ENCODE measurements at regions not wholly inside any gene's neighbourhood (a gene's known extent, or its start where the extent isn't known, plus 50 kb on each side); places are given as distances from the start of the nearest gene placed in this dataset.
"Not testable (repeated sequence)": the region's sequence is repeated elsewhere in the genome, so short reads cannot be mapped to it uniquely, and the experiment has no call there.

DNA sequence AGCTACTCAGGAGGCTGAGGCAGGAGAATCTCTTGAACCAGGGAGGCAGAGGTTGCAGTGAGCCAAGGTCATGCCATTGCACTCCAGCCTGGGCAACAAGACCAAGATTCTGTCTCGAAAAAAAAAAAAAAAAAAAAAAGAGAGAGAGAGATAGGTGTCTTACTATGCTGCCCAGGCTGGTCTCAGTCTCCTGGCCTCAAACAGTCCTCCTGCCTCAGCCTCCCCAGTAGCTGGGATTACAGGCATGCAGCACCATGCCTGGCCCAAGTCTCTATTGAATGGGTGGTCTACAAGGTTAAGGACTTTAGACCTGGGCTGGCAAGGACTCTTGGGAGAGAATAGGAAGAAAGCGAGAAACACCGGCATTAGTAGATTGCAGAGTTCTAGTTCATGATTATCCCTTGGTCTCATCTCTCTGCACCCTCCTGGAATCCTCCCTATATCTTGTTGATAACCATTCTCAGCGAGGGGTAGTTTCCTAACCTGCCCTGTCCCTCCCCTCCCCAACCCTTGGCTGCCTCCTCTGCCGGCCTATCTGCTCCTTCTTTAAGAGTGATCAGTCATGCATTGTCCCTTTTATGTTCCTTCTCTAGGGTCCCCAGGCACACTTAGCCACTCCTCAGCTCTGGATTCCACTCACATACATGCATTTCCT lies 128.1 kb upstream of the MAP1LC3B2 start:
- DNase-seq (ENCODE audit: low read depth), result no peak

DNA sequence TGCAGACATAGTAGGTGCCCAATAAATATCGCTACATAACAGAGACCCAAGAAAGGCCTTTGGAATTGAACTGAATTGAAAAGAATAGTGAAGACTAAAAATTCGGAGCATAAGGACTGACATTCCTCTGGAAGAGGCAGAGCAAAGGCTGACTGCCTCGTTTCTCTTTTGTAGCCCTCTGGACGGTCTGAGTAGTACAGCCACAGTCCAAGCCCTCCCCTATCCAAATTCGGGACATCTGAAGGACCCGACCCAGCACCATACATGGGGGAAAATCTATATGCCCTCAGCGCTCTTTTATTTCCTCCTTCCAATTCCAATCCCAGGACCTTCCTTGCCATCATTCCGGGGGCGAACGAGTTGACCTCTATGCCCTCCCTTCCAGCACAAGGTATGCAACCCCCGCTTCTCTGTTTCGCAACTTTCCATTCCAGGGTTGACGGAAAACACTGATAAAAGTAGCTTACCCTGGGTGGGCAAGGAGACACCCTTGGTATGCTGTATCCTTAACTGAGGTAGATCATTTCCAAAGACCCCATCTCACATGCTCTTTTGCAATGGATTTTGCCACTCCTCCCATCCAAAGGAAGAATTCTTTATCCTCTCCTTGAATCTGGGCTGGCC lies 127.4 kb upstream of the MAP1LC3B2 start:
- DNase-seq (ENCODE audit: low read depth), result no peak

DNA sequence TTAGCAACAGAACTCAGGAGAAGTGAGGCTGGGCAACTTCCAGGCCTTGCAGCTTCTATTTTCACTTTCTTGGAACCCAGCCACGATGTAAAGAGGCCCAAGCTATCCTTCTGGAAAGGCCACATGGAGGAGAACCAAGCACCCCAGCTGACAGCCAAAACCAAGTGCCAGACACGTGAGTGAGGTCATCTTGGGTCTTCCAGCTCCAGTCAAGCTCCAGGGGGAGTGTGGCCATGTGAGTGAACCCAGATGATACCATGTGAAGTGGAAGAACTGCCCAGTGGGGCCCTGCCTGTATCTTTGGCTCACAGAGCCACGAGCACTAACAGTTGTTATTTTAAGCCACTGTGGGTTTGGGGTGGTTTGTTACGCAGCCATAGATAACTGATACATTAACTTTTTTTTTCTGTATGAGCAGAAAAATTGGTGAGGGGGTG lies 126.8 kb upstream of the MAP1LC3B2 start:
- DNase-seq (ENCODE audit: low read depth), result peak; percentile 81

GRCh38 chr12:116433249-116433648 lies 125.9 kb upstream of the MAP1LC3B2 start:
- no peak for DNase-seq (ENCODE audit: low read depth)

- peak; percentile 93 for DNase-seq (ENCODE audit: low read depth)
These were observed 124.8 kb upstream of the MAP1LC3B2 start for GRCh38 chr12:116434155-116435011.

DNA sequence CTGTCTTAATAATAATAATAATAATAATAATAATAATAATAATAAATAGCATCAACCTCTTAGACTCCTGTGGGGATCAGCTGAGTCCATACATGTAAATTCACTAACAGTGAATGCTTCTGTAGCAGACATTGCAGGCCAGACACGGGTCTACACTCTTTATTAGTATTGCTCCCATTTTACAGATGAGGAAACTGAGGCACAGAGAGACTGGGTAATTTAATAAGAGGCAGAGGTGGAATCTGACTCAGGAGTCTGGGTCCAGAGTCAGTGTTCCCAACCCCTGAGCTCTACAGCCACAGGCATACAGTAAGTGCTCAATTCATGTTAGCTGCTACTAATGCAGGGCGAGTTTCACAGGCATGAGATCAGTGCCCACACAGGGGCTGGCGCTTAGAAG lies 123.2 kb upstream of the MAP1LC3B2 start:
- no peak for DNase-seq (ENCODE audit: low read depth)

- no peak for DNase-seq (ENCODE audit: low read depth)
These were observed 122.5 kb upstream of the MAP1LC3B2 start for GRCh38 chr12:116436561-116437249.

DNA sequence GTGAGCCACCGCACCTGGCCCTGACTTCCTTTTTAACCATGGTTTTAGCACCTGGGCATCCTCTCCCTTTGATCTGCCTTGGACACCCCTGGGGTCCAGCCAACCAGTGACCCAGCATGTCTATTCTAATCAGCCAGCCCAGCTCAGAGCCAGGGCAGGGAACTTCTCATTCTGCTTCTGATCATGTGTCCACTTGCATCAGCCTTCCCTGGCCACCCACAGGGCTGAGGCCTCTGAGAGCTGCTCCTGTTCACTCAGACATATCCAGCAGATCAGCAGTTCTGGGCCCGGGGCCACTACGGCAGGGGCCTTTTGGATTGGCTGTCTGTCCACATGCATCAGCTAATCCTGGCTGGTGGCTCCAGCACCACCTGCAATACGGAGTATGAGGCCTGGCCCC lies 117.9 kb upstream of the MAP1LC3B2 start:
- DNase-seq (ENCODE audit: low read depth), result no peak

DNA sequence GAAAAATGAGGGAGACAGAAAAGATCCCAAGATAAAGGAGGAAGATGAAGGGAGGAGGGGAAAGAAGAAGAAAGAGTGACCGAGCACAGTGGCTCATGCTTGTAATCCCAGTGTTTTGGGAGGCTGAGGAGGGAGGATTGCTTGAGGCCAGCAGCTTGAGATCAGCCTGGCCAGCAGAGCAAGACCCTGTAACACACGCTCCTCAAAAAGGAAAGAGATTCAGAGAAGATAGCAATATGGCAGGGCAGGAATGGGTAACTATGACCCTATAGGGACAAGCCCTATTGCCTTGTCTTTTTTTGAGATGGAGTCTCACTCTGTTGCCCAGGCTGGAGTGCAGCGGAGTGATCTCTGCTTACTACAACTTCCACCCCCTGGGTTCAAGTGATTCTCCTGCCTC lies 116.9 kb upstream of the MAP1LC3B2 start:
- no peak for DNase-seq (ENCODE audit: low read depth)

DNA sequence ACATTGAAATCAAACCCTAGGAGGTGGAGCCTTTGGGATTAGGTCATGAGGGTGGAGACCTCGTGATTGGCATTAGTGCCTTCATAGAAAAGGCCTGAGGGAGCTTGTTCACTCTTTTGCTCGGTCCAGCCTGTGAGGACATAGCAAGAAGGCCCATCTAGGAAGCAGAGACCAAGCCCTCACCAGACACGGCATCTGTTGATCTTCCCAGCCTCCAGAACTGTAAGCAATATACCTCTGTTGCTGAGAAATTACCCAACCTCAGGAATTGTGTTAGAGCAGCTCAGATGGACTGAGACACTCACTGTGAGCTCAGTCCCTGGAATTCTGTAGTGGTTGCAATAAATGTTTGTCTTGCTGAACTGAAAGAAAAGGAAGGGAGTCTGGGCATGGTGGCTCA lies 116.2 kb upstream of the MAP1LC3B2 start:
- no peak for DNase-seq (ENCODE audit: low read depth)

DNA sequence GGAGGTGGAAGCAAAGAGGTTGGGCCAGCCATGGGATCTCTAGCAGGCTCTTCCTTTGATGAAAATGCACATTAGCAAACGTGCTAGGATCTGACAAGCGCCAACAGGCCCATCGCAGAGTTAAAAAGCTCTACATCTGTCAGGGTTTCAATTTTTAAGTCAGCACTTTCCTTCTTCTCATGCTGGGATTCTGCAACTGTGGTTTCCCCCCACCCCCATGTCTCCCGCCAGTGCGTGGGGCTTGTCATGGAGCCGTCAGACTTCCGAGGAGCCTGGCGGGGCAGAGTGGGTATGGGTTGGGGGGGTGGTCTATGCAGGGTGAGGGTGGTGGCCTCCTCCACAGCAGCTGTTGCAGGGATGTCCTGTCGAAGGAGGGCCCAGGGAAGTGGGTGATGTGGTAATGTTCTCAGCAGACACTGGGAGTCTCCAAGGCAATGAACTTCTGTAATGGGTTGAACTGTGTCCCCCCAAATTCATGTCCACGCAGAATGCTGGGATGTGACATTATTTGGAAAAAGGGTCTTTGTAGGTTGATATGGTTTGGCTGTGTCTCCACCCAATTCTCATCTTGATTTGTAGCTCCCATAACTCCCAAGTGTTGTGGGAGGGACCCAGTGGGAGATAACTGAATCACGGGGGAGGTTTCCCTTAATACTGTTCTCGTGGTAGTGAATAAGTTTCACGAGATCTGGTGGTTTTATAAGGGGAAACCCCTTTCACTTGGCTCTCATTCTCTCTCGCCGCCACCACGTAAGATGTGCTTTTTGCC lies 115.2 kb upstream of the MAP1LC3B2 start:
- no peak for DNase-seq (ENCODE audit: low read depth)

GRCh38 chr12:116444590-116444943 lies 114.6 kb upstream of the MAP1LC3B2 start:
- no peak for DNase-seq (ENCODE audit: low read depth)

DNA sequence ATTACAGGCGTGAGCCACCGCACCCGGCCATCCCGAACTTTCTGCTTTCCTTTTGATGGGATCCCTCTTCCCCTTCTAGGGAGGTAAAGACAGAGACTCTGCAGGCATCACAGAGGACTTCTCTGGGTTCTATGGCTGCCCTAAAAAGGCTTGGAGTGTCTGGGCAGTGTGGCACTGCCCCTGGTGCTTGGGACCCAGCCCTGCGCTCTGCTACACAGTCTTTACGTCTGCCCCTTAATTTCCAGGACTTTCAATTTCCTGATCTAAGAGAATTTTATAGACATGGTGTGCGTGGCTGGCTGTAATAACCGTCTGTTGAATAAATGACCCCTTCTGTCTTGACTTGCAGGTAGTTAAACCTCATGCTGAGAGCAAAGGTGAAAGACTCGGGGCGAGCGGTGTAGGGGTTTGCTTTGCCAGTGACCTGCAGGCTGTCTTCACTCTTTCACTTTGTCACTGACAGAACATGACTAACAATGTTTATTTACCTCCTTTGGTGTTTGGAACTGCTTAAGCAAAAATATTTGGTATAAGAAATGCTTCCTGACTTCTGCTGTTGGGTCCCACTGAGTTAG lies 110.9 kb upstream of the MAP1LC3B2 start:
- no peak for DNase-seq (ENCODE audit: low read depth)

DNA sequence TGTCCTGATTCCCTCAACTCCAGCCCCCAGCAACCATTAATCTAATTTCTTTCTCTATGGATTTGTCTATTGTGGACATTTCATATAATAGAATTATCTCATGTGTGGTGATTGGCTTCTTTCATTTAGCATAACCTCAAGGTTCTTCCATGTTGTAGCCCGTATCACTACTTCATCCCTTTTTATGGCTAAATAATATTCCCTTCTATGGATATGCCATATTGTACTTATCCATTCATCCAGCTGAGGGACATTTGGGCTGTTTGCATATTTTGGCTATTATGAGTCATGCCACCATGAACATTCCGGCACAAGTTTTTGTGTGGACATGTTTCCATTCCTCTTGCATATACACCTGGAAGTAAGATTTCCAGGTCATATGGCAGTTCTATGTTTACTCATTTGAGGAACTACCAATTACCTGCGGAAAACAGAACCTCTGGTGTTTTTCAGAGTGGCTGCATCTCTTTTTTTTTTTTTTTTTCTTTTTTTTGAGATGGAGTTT lies 108.7 kb upstream of the MAP1LC3B2 start:
- no peak for DNase-seq (ENCODE audit: low read depth)

- not testable (repeated sequence) for DNase-seq (ENCODE audit: low read depth)
These were observed 106.2 kb upstream of the MAP1LC3B2 start for GRCh38 chr12:116452975-116453374.

GRCh38 chr12:116453631-116454030 lies 105.5 kb upstream of the MAP1LC3B2 start:
- DNase-seq (ENCODE audit: low read depth), result no peak

GRCh38 chr12:116454076-116454475 lies 105.1 kb upstream of the MAP1LC3B2 start:
- no peak for DNase-seq (ENCODE audit: low read depth)

GRCh38 chr12:116454950-116455447 lies 104.2 kb upstream of the MAP1LC3B2 start:
- peak; percentile 89 for DNase-seq (ENCODE audit: low read depth)

GRCh38 chr12:116455540-116456329 lies 103.4 kb upstream of the MAP1LC3B2 start:
- DNase-seq (ENCODE audit: low read depth), result peak; percentile 83
